ENCODE measurements at regions not wholly inside any gene's neighbourhood (a gene's known extent, or its start where the extent isn't known, plus 50 kb on each side); places are given as distances from the start of the nearest gene placed in this dataset.

DNA sequence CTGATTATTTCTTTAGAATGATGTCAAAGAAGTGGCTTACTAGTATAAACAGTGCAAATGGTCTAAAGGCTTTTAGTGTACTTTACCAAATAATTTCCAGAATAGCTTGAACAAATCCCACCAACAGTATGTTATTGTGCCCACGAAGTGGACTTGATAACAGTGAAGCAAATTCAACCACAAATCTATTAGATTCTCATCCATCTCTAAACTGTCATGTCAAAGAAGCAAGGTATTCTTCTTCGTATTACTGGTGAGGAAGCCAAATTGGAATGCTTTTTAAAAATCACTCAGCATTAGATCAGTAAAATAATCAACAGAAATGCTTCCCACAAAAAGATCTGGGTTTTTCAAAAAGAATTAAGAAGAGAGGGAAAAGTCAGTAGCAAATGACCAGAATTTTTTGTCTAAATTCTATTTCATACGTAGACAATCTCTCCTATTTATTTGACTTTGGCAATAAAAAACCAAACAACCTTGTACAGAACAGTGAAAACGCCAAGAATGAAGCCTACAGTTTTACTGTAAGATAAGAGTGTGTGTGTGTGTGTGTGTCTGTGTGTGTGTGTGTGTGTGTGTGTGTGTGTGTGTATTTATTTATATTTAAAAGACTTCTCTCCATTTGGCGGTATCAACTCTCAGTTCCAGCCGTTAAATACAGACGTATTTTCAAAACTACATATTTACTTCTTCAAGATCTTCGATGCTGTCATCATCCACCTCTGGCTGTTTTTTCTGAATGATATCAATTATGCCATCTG, 114.6 kb downstream of the CYB561 start:
- Histone ChIP-seq H3K4me3 (ENCODE audit: low read depth, low read length) (no peak overlapping the region), H3K36me3 (ENCODE audit: control insufficient read depth, insufficient read depth, low read length) (no peaks in the 10 kb centered on the region), H3K27me3 (ENCODE audit: control insufficient read depth, insufficient read depth, low read length) (no peaks in the 10 kb centered on the region)
- TF ChIP-seq, protein P1, sequence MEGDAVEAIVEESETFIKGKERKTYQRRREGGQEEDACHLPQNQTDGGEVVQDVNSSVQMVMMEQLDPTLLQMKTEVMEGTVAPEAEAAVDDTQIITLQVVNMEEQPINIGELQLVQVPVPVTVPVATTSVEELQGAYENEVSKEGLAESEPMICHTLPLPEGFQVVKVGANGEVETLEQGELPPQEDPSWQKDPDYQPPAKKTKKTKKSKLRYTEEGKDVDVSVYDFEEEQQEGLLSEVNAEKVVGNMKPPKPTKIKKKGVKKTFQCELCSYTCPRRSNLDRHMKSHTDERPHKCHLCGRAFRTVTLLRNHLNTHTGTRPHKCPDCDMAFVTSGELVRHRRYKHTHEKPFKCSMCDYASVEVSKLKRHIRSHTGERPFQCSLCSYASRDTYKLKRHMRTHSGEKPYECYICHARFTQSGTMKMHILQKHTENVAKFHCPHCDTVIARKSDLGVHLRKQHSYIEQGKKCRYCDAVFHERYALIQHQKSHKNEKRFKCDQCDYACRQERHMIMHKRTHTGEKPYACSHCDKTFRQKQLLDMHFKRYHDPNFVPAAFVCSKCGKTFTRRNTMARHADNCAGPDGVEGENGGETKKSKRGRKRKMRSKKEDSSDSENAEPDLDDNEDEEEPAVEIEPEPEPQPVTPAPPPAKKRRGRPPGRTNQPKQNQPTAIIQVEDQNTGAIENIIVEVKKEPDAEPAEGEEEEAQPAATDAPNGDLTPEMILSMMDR (IDR thresholded peaks at IDR 0.05; ENCODE audit: insufficient read depth, low read length, poor library complexity, severe bottlenecking): no peak
- no peak for DNase-seq (ENCODE audit: low read depth)

DNA sequence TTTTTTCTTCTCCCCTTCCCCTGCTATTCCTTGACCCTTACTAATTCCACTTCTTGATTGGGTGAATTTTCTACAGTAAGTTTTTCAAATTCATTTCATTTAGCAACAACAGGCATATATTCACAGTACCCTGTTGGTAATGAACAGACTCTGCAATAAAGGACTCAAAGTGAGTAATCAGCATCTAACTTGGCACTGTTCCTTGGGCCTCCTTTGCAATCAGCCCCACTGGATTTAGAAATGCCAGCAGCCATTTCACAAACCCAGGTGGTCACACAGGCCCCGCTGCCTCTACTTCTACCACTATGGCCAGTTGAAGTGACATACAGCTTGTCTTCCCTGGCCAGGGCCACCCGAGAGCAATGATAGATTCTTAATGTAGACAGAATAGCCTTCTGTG, 113.8 kb downstream of the CYB561 start:
- Histone ChIP-seq H3K36me3 (ENCODE audit: control insufficient read depth, insufficient read depth, low read length) (no peaks in the 10 kb centered on the region), H3K27me3 (ENCODE audit: control insufficient read depth, insufficient read depth, low read length) (no peaks in the 10 kb centered on the region), H3K4me3 (ENCODE audit: low read depth, low read length) (no peak overlapping the region)
- DNase-seq (ENCODE audit: low read depth): no peak
- TF ChIP-seq, protein P1 (IDR thresholded peaks at IDR 0.05; ENCODE audit: insufficient read depth, low read length, poor library complexity, severe bottlenecking): no peak

DNA sequence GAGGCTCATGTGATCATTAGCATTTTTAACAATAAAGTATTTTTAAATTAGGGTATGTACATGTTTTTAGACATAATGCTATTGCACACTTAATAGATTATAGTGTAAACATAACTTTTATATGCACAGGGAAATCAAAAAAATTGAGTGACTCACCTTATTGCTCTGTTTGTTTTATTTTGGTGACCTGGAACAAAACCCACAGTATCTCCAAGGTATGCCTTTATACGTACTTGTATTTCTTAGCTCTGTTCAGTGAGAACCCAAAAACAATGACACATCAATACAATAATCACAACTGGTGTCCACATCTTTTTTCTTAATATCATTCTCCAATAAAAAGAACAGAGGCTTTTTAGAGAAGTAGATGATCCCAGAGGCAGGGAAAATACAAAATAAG, 112.2 kb downstream of the CYB561 start:
- TF ChIP-seq, protein P1 (IDR thresholded peaks at IDR 0.05; ENCODE audit: insufficient read depth, low read length, poor library complexity, severe bottlenecking): no peak
- DNase-seq (ENCODE audit: low read depth): no peak
- Histone ChIP-seq H3K4me3 (ENCODE audit: low read depth, low read length) (no peak overlapping the region), H3K27me3 (ENCODE audit: control insufficient read depth, insufficient read depth, low read length) (no peaks in the 10 kb centered on the region), H3K36me3 (ENCODE audit: control insufficient read depth, insufficient read depth, low read length) (no peaks in the 10 kb centered on the region)

DNA sequence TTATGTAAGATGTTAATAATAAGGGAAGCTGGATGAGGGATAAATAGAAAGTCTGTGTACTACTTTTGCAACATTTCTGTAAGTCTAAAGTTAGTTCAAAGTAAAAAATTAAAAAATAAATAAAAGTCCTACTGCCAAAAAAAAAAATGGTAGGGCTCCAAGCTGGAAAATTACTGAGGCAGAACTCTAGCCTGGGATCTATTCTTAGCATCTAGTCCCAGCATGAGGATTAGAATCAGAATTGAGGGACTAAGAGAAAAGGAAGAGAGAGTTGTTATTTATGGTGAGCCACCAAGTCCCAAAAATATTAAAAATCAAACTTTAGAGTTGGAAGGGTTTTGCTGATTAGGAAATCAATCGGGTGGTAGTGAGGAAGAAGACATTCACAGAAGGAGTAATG, 110.3 kb downstream of the CYB561 start:
- DNase-seq (ENCODE audit: low read depth): no peak
- Histone ChIP-seq H3K36me3 (ENCODE audit: control insufficient read depth, insufficient read depth, low read length) (no peaks in the 10 kb centered on the region), H3K27me3 (ENCODE audit: control insufficient read depth, insufficient read depth, low read length) (no peaks in the 10 kb centered on the region), H3K4me3 (ENCODE audit: low read depth, low read length) (no peak overlapping the region)
- TF ChIP-seq, protein P1 (IDR thresholded peaks at IDR 0.05; ENCODE audit: insufficient read depth, low read length, poor library complexity, severe bottlenecking): no peak

DNA sequence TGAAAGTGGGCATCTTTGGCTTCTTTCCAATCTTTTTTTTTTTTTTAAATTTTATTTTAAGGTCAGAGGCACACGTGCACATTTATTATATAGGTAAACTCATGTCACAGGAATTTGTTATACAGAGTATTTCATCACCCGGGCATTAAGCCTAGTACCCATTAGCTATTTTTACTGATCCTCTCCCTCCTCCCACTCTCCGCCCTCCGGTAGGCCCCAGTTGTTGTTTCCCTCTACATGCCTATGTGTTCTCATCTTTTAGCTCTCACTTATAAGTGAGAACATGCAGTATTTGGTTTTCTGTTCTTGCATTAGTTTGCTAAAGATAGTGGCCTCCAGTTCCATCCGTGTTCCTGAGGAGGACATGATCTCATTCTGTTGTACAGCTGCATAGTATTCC, 108.5 kb downstream of the CYB561 start:
- H3K27me3 ChIP-seq (ENCODE audit: control insufficient read depth, insufficient read depth, low read length): no peaks in the 10 kb centered on the region
- no peak overlapping the region for H3K4me3 ChIP-seq (ENCODE audit: low read depth, low read length)
- H3K36me3 ChIP-seq (ENCODE audit: control insufficient read depth, insufficient read depth, low read length): no peaks in the 10 kb centered on the region
- DNase-seq (ENCODE audit: low read depth): no peak
- TF ChIP-seq, protein P1 (IDR thresholded peaks at IDR 0.05; ENCODE audit: insufficient read depth, low read length, poor library complexity, severe bottlenecking): no peak

DNA sequence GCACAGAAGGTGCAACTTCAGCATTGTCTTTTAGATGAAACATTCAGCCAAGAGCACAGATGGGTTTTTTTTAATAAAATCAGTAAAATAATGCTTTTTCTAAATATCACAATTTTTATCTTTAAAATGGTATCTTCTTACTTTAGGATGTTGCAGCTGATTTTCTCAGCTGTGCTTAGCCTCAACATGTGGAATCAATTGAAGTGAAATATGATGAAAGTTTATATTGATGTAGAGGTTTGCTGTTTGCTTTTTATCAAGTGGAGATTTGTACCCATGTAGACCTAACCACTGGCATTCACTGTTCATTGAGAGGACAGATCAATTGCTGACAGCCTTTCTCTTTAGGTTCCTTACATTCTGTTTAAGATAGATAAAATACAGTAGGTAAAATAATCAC, 107.8 kb downstream of the CYB561 start:
- H3K36me3 ChIP-seq (ENCODE audit: control insufficient read depth, insufficient read depth, low read length): no peaks in the 10 kb centered on the region
- no peak for DNase-seq (ENCODE audit: low read depth)
- H3K27me3 ChIP-seq (ENCODE audit: control insufficient read depth, insufficient read depth, low read length): no peaks in the 10 kb centered on the region
- TF ChIP-seq, protein P1 (IDR thresholded peaks at IDR 0.05; ENCODE audit: insufficient read depth, low read length, poor library complexity, severe bottlenecking): no peak
- no peak overlapping the region for H3K4me3 ChIP-seq (ENCODE audit: low read depth, low read length)

All from kidney epithelial cell (primary cell).